ENCODE measurements at regions not wholly inside any gene's neighbourhood (a gene's known extent, or its start where the extent isn't known, plus 50 kb on each side); places are given as distances from the start of the nearest gene placed in this dataset.

- Histone ChIP-seq H3K4me3 (no peak overlapping the region), H3K4me1 (no peaks in the 10 kb centered on the region), H3K27ac (no peak overlapping the region), H3K36me3 (no peaks in the 10 kb centered on the region), H3K27me3 (no peaks in the 10 kb centered on the region), H3K9me3 (peaks cover 0 to 5% (median 0%) of the 10 kb centered on the region in 12 donors)
- TF ChIP-seq POLR2A (IDR thresholded peaks at IDR 0.05), result no peak
- no peak for TF ChIP-seq CTCF (IDR thresholded peaks at IDR 0.05)
- DNase-seq, result no peak
- ATAC-seq, result no peak
- intact Hi-C loops (cut with DNase I), result no loop called here
Observed at GRCh38 chr5:105536675-105537074, 1974.1 kb upstream of the NUDT12 start.

GRCh38 chr5:105530716-105531261 is 1968.2 kb upstream of the NUDT12 start:
- Histone ChIP-seq H3K27ac (no peak overlapping the region), H3K9me3 (peaks cover 0 to 22% (median 0%) of the 10 kb centered on the region in 12 donors), H3K4me1 (no peaks in the 10 kb centered on the region), H3K36me3 (no peaks in the 10 kb centered on the region), H3K4me3 (no peak overlapping the region), H3K27me3 (no peaks in the 10 kb centered on the region)
- TF ChIP-seq CTCF (IDR thresholded peaks at IDR 0.05) (no peak), POLR2A (IDR thresholded peaks at IDR 0.05) (no peak)
- DNase-seq (no peak), ATAC-seq (no peak)
- WGBS, 4 donors, result 59 to 74% (median 71%) methylated on average over 3 of the region's 3 CpGs
- intact Hi-C loops (cut with DNase I), result no loop called here

GRCh38 chr5:105529851-105530250 is 1967.3 kb upstream of the NUDT12 start:
- WGBS, 4 donors, result 49 to 60% (median 53%) methylated on average over 5 of the region's 5 CpGs

GRCh38 chr5:105508519-105508918 is 1945.9 kb upstream of the NUDT12 start:
- intact Hi-C loops (cut with DNase I), result no loop called here
- H3K4me3 ChIP-seq, result no peak overlapping the region
- H3K9me3 ChIP-seq, result peaks cover 0 to 4% (median 0%) of the 10 kb centered on the region in 12 donors
- ATAC-seq, result no peak
- TF ChIP-seq POLR2A (IDR thresholded peaks at IDR 0.05), result no peak
- no peak for TF ChIP-seq CTCF (IDR thresholded peaks at IDR 0.05)
- WGBS, 4 donors, result 53 to 71% (median 57%) methylated on average over 2 of the region's 2 CpGs
- no peak for DNase-seq
- no peaks in the 10 kb centered on the region for H3K36me3 ChIP-seq
- H3K27ac ChIP-seq, result no peak overlapping the region
- H3K4me1 ChIP-seq, result no peaks in the 10 kb centered on the region
- no peaks in the 10 kb centered on the region for H3K27me3 ChIP-seq

More at GRCh38 chr5:105529851-105530250, 1967.3 kb upstream of the NUDT12 start:
- no peak overlapping the region for H3K27ac ChIP-seq
- no peak overlapping the region for H3K4me3 ChIP-seq
- H3K4me1 ChIP-seq, result no peaks in the 10 kb centered on the region
- no peak for ATAC-seq
- no peaks in the 10 kb centered on the region for H3K27me3 ChIP-seq
- peaks cover 0 to 22% (median 0%) of the 10 kb centered on the region in 12 donors for H3K9me3 ChIP-seq
- no peaks in the 10 kb centered on the region for H3K36me3 ChIP-seq
- TF ChIP-seq POLR2A (IDR thresholded peaks at IDR 0.05), result no peak
- TF ChIP-seq CTCF (IDR thresholded peaks at IDR 0.05), result no peak
- intact Hi-C loops (cut with DNase I), result no loop called here
- no peak for DNase-seq
